ENCODE measurements at regions not wholly inside any gene's neighbourhood (a gene's known extent, or its start where the extent isn't known, plus 50 kb on each side); places are given as distances from the start of the nearest gene placed in this dataset.

DNA sequence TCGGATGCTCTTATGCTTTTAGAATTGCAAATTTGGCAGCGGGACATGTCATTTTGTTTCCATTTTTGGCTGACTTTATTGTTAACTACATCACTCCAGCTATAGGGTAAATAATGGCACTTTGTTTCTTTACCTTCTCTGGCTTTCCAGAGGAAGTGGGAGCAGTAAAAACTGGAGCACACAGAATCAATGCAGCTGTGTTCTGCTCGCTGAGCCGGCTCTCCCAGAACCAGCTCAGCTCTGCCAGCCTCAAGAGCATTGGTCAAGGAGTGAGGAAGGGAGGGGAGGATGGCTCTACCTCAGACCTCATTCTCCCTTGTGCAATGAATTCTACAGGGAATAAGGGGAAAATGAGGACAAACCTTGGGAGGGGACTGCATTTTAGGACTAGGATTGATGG is 50.5 kb upstream of the SPATA13 start:
- Histone ChIP-seq H4K20me1 (ENCODE audit: control insufficient read depth, insufficient read depth, low read depth, low read length) (no peaks in the 10 kb centered on the region), H3K4me1 (ENCODE audit: control insufficient read depth, low read length) (no peaks in the 10 kb centered on the region), H3K27ac (ENCODE audit: low read depth, low read length) (no peak overlapping the region), H3K4me2 (ENCODE audit: low read length) (no peak overlapping the region), H3F3A (ENCODE audit: control insufficient read depth, insufficient read depth) (no peaks in the 10 kb centered on the region), H3K9me3 (ENCODE audit: control insufficient read depth, insufficient read depth, low read length) (no peaks in the 10 kb centered on the region), H3K27me3 (ENCODE audit: control insufficient read depth, low read length) (no peaks in the 10 kb centered on the region), H3K36me3 (ENCODE audit: control insufficient read depth, low read length) (no peaks in the 10 kb centered on the region), H3K9me2 (replicated peaks; ENCODE audit: control insufficient read depth, low read length) (no peaks in the 10 kb centered on the region), H3K4me3 (ENCODE audit: low read length) (no peak overlapping the region), H3K79me2 (ENCODE audit: control insufficient read depth, low read length) (no peaks in the 10 kb centered on the region)
- TF ChIP-seq EZH2phosphoT487 (IDR thresholded peaks at IDR 0.05; ENCODE audit: borderline replicate concordance, low read length) = no peak
- TF ChIP-seq, protein P1, sequence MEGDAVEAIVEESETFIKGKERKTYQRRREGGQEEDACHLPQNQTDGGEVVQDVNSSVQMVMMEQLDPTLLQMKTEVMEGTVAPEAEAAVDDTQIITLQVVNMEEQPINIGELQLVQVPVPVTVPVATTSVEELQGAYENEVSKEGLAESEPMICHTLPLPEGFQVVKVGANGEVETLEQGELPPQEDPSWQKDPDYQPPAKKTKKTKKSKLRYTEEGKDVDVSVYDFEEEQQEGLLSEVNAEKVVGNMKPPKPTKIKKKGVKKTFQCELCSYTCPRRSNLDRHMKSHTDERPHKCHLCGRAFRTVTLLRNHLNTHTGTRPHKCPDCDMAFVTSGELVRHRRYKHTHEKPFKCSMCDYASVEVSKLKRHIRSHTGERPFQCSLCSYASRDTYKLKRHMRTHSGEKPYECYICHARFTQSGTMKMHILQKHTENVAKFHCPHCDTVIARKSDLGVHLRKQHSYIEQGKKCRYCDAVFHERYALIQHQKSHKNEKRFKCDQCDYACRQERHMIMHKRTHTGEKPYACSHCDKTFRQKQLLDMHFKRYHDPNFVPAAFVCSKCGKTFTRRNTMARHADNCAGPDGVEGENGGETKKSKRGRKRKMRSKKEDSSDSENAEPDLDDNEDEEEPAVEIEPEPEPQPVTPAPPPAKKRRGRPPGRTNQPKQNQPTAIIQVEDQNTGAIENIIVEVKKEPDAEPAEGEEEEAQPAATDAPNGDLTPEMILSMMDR (IDR thresholded peaks at IDR 0.05; ENCODE audit: low read depth, low read length, poor library complexity, severe bottlenecking) = no peak
